Stomach (tissue), 8 donors: ENCODE measurements at regions not wholly inside any gene's neighbourhood (a gene's known extent, or its start where the extent isn't known, plus 50 kb on each side); places are given as distances from the start of the nearest gene placed in this dataset.

ENCODE experiments used
- DNase-seq, 2 donors: peaks; one replicate each; pipeline versions ENCODE4 v3.0.0 to v3.0.0-alpha.2; 2013 to 2019
- H3K27ac ChIP-seq, 5 donors: fragments of 200-600 bp in 4 of 5; sonication (generic) in 4 of 5; one replicate each; pipeline ENCODE4 v1.5.1; 2013 to 2019; ENCODE audit warnings: mild to moderate bottlenecking in 1 of 5, moderate library complexity in 1 of 5
- H3K27me3 ChIP-seq, 3 donors: fragments of 200-600 bp; sonication (generic); one replicate each; pipeline ENCODE4 v1.5.1; 2017 to 2019; ENCODE audit warnings: mixed run types in 1 of 3
- H3K36me3 ChIP-seq, 4 donors: fragments of 200-600 bp; sonication (generic); 1 replicate in 3 of 4; 2 replicates in 1 of 4; pipeline ENCODE4 v1.5.1; 2016 to 2019
- H3K4me1 ChIP-seq, 4 donors: fragments of 200-600 bp; sonication (generic); one replicate each; pipeline ENCODE4 v1.5.1; 2016 to 2019
- H3K4me3 ChIP-seq, 4 donors: fragments of 200-600 bp; sonication (generic) in 3 of 4; one replicate each; pipeline ENCODE4 v1.5.1; 2016 to 2019; ENCODE audit warnings: mild to moderate bottlenecking in 1 of 4
- H3K9me3 ChIP-seq, 4 donors: fragments of 200-600 bp; sonication (generic); one replicate each; pipeline ENCODE4 v1.5.1; 2016 to 2019
- EP300 ChIP-seq: sonication (generic); formaldehyde crosslinking; IDR thresholded peaks from one replicate; pipeline ENCODE4 v1.6.1; 2017; ENCODE audit warnings: antibody characterized with exemption
- POLR2A ChIP-seq, 4 donors: fragments of 450-650 bp; IDR thresholded peaks; one replicate each; pipeline ENCODE4 v1.6.1; 2016; ENCODE audit warnings: antibody characterized with exemption in 4 of 4, control low read depth in 2 of 4, mild to moderate bottlenecking in 1 of 4, moderate library complexity in 1 of 4
- POLR2AphosphoS5 ChIP-seq, 3 donors: sonication (generic); formaldehyde crosslinking; IDR thresholded peaks; one replicate each; pipeline ENCODE4 v1.6.1; 2016; ENCODE audit warnings: antibody characterized with exemption in 3 of 3
- WGBS, 5 donors: extraction: QIAGEN DNeasy Blood & Tissue Kit in 3 of 5; methylation state at CpG; one replicate each; pipeline versions ENCODE4 v1.1.5 to v1.1.7; 2013 to 2018; 5-methylcytosine and 5-hydroxymethylcytosine counted together
- intact Hi-C: fragments of 100-400 bp; cut with DNase I; formaldehyde crosslinking; loops from one replicate; pipeline ENCODE4 v1.15.1; 2023; ENCODE audit warnings: low total_unique reads
- TF ChIP-seq, protein P1 (sequence below), 7 experiments: fragments of 450-650 bp in 4 of 7; fragments of 200-600 bp in 3 of 7; sonication (generic) in 3 of 7; IDR thresholded peaks; one replicate each; pipeline ENCODE4 v1.5.1; 2016 to 2019; ENCODE audit warnings: antibody characterized with exemption in 7 of 7, control low read depth in 2 of 7, mild to moderate bottlenecking in 1 of 7
- donor health status: healthy with polysubstance abuse.
- donor health status: Bipolar disorder and iron deficiency.
- donor health status: healthy.

DNA sequence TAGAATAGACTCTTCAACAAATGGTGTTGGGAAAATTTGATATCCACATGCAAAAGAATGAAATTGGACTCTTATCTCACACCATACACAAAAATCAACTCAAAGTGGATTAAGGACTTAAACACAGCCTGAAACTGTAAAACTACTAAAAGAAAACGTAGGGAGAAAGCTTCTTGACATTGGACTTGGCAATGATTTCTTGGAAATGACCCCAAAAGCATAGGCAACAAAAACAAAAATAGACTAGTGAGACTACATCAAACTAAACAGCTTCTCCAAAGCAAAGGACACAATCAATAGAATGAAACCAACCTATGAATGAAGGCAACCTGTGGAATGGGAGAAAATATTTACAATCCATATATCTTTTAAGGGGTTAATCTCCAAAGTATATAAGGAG lies 94.7 kb upstream of the INTU start:
- peaks cover 0 to 18% (median 7%) of the 10 kb centered on the region in 4 donors for H3K4me1 ChIP-seq
- intact Hi-C loops = no loop called here
- no peak overlapping the region for H3K27ac ChIP-seq
- TF ChIP-seq EP300 (no peak), POLR2AphosphoS5 (IDR thresholded peaks at IDR 0.05) (no peak), POLR2A (IDR thresholded peaks at IDR 0.05) (no peak)
- TF ChIP-seq, protein P1, sequence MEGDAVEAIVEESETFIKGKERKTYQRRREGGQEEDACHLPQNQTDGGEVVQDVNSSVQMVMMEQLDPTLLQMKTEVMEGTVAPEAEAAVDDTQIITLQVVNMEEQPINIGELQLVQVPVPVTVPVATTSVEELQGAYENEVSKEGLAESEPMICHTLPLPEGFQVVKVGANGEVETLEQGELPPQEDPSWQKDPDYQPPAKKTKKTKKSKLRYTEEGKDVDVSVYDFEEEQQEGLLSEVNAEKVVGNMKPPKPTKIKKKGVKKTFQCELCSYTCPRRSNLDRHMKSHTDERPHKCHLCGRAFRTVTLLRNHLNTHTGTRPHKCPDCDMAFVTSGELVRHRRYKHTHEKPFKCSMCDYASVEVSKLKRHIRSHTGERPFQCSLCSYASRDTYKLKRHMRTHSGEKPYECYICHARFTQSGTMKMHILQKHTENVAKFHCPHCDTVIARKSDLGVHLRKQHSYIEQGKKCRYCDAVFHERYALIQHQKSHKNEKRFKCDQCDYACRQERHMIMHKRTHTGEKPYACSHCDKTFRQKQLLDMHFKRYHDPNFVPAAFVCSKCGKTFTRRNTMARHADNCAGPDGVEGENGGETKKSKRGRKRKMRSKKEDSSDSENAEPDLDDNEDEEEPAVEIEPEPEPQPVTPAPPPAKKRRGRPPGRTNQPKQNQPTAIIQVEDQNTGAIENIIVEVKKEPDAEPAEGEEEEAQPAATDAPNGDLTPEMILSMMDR (IDR thresholded peaks at IDR 0.05) = no peak
- H3K4me3 ChIP-seq = no peak overlapping the region
- no peaks in the 10 kb centered on the region for H3K36me3 ChIP-seq
- no peaks in the 10 kb centered on the region for H3K27me3 ChIP-seq
- DNase-seq = no peak
- H3K9me3 ChIP-seq = no peaks in the 10 kb centered on the region
- WGBS, 5 donors = 19 to 29% (median 27%) methylated on average over 1 of the region's 1 CpG

DNA sequence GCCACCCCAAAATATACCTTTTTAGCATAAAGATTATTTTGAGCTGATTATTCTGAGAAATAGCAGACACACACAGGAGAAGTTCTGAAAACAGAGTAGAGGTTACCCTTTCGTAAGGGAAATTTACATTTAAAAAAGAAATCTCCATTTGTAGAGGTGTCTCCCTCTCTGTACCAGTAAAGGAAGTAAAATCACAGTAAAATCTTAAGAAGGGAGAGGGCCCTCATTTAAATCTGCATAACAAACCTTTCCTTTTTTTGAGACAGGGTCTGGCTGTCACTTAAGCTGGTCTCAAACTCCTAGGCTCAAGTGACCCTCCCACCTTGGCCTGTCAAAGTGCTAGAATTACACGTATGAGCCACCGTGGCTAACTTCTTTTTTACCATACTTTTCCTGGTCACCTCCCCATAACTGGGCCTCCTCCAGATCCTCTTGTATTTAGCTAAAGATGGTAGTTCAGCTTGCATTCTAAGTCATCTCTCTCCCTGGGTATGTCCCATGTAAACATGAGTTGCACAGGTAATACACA lies 92.2 kb upstream of the INTU start:
- 64 to 77% (median 70%) methylated on average over 3 of the region's 3 CpGs for WGBS, 5 donors
- Histone ChIP-seq H3K27ac (no peak overlapping the region), H3K36me3 (no peaks in the 10 kb centered on the region), H3K4me3 (no peak overlapping the region), H3K9me3 (no peaks in the 10 kb centered on the region), H3K4me1 (peaks cover 0 to 9% (median 4%) of the 10 kb centered on the region in 4 donors), H3K27me3 (no peaks in the 10 kb centered on the region)
- intact Hi-C loops = no loop called here
- TF ChIP-seq EP300 (no peak), POLR2A (IDR thresholded peaks at IDR 0.05) (no peak), POLR2AphosphoS5 (IDR thresholded peaks at IDR 0.05) (no peak)
- TF ChIP-seq, protein P1 (IDR thresholded peaks at IDR 0.05) = no peak
- no peak for DNase-seq

DNA sequence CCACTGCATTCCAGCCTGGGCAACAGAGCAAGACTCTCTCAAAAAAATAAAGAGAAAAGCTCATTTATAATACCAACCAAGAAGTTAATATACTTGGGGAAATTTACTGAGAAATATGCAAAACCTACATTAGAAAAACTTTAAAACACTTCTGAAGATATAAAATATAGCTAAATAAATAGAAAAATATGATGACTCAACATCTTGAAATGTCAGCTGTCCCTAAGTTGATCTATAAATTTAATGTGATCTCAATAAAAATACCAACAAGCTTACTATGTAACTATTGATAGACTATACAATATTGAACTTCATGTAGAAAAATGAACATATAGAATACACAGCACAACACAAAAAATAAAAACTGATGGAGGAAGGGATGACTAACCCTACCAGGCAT lies 87.5 kb upstream of the INTU start:
- Histone ChIP-seq H3K27me3 (no peaks in the 10 kb centered on the region), H3K36me3 (no peaks in the 10 kb centered on the region), H3K9me3 (no peaks in the 10 kb centered on the region), H3K4me1 (no peaks in the 10 kb centered on the region), H3K27ac (no peak overlapping the region), H3K4me3 (no peak overlapping the region)
- no peak for DNase-seq
- intact Hi-C loops = no loop called here
- TF ChIP-seq EP300 (no peak), POLR2A (IDR thresholded peaks at IDR 0.05) (no peak), POLR2AphosphoS5 (IDR thresholded peaks at IDR 0.05) (no peak)
- TF ChIP-seq, protein P1 (IDR thresholded peaks at IDR 0.05) = no peak

DNA sequence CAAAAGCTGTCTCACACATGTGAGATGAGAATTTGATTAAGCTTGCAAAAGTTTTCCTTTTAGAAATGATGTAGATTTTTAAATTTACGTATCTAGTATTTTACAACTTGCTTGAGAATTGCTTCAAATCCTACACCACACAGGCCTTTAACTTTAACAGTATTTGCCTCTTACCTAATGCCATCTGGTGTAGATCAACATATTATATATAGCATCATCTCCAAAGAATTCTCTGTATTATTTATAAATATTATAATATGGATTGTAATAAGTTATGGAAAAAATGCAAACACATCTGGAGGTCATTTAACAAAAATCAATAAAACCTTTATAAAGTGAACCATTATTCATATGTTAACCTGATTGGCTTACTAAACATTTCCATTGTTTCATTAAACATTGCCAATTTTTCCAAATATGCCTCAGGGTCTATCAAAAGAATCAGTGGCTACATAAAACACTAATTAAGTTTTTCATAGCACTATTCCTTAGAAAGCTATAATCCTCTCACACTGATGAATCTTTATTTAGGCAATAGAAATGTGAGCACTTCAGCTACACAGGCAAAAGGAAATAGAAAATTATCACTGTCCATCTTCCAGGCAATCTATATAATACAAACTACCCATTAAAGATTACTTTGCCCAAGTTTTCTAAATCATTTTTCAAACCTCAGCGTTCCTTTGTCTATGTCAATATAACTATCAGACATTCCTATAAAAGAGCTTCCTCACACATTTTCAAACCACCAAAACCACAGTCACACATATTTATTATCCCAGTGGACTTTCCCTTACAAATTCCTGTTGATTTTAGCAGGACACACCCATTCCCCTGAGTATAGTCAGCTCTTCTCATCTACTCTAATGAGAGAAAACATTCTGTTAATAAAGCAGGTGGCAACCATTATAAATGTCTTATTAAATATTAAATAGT lies 83.5 kb upstream of the INTU start:
- Histone ChIP-seq H3K4me1 (no peaks in the 10 kb centered on the region), H3K9me3 (peaks cover 0 to 10% (median 2%) of the 10 kb centered on the region in 4 donors), H3K27ac (no peak overlapping the region), H3K36me3 (no peaks in the 10 kb centered on the region), H3K4me3 (no peak overlapping the region), H3K27me3 (no peaks in the 10 kb centered on the region)
- TF ChIP-seq, protein P1 (IDR thresholded peaks at IDR 0.05) = no peak
- DNase-seq = no peak
- intact Hi-C loops = no loop called here
- 57 to 68% (median 66%) methylated on average over 2 of the region's 2 CpGs for WGBS, 5 donors
